ENCODE measurements at regions not wholly inside any gene's neighbourhood (a gene's known extent, or its start where the extent isn't known, plus 50 kb on each side); places are given as distances from the start of the nearest gene placed in this dataset.

- H3K4me3 Mint-ChIP-seq = no peak overlapping the region
- Histone ChIP-seq H3K79me2 (ENCODE audit: control insufficient read depth, insufficient read depth, low read length) (no peaks in the 10 kb centered on the region), H3K36me3 (replicated peaks in 1 of 2; ENCODE audit: control extremely low read depth in 1 of 2, control insufficient read depth in 1 of 2, extremely low read depth in 1 of 2, insufficient read depth in 2 of 2, low read length in 1 of 2) (no peaks in the 10 kb centered on the region), H3K9ac (ENCODE audit: low read length) (no peak overlapping the region), H3K9me3 (ENCODE audit: control extremely low read depth in 1 of 3, control insufficient read depth in 2 of 3, insufficient read depth in 1 of 3, low read length in 2 of 3) (no peaks in the 10 kb centered on the region), H3K27ac (ENCODE audit: low read length in 2 of 2) (no peak overlapping the region), H3K4me3 (ENCODE audit: control extremely low read depth in 1 of 5, extremely low read depth in 1 of 5, insufficient read depth in 1 of 5, low read depth in 2 of 5, low read length in 4 of 5) (no peak overlapping the region), H4K20me1 (ENCODE audit: control insufficient read depth, insufficient read depth, low read length, poor library complexity, severe bottlenecking) (no peaks in the 10 kb centered on the region), H3K4me2 (replicated peaks; ENCODE audit: low read depth, low read length, poor library complexity, severe bottlenecking) (no peak overlapping the region), H2AFZ (ENCODE audit: insufficient read depth, low read depth, low read length, poor library complexity, severe bottlenecking) (no peak overlapping the region), H3K27me3 (replicated peaks in 1 of 4; ENCODE audit: control extremely low read depth in 1 of 4, control insufficient read depth in 3 of 4, insufficient read depth in 4 of 4, low read length in 3 of 4) (no peaks in the 10 kb centered on the region), H3K4me1 (ENCODE audit: control insufficient read depth in 2 of 2, insufficient read depth in 2 of 2, low read length in 2 of 2) (no peaks in the 10 kb centered on the region)
- ChIA-PET POLR2A (no interaction called here), CTCF (no interaction called here)
- TF ChIP-seq EZH2 (IDR thresholded peaks at IDR 0.05; ENCODE audit: borderline replicate concordance, insufficient read depth, low read depth, low read length, poor library complexity, severe bottlenecking) (no peak), CTCF (IDR thresholded peaks at IDR 0.05) (no peak)
- WGBS (ENCODE audit: insufficient coverage) = no CpG with 5 or more reads among the region's 3 CpGs
- no peaks in the 10 kb centered on the region for H3K4me1 Mint-ChIP-seq
- ATAC-seq (ENCODE audit: low read depth) = no peak
- H3K27ac Mint-ChIP-seq = no peak overlapping the region
- H3K9me3 Mint-ChIP-seq (ENCODE audit: insufficient read depth) = no peaks in the 10 kb centered on the region
- DNase-seq = no peak
- no peaks in the 10 kb centered on the region for H3K27me3 Mint-ChIP-seq
- intact Hi-C loops (cut with micrococcal nuclease) = no loop called here
Measured at GRCh38 chr7:119708891-119709290, 564.1 kb upstream of the KCND2 start.

DNA sequence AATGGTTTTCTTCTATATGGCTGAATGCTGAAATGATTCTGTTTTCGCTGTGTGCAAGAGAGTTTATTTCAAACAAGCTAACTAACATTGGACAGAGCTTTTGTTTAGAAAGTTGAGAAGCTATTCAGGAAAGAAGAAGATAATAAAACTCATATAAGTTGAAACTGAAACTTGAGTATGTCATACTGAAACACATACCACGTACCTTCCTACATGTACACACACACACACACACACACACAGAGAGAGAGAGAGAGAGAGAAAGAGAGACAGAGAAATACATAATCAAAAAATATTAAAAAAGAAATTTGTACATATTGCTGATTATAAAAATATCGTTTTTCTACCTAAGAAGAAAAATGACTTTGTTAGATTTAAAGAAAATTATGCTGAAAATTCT is 561.9 kb upstream of the KCND2 start:
- ChIA-PET CTCF (no interaction called here), POLR2A (no interaction called here)
- no peak overlapping the region for H3K27ac Mint-ChIP-seq
- no peaks in the 10 kb centered on the region for H3K79me2 ChIP-seq (ENCODE audit: control insufficient read depth, insufficient read depth, low read length)
- no peak overlapping the region for H3K4me2 ChIP-seq (replicated peaks; ENCODE audit: low read depth, low read length, poor library complexity, severe bottlenecking)
- no peak overlapping the region for H3K27ac ChIP-seq (ENCODE audit: low read length in 2 of 2)
- no peak for ATAC-seq (ENCODE audit: low read depth)
- no peaks in the 10 kb centered on the region for H3K4me1 Mint-ChIP-seq
- H3K4me3 ChIP-seq (ENCODE audit: control extremely low read depth in 1 of 5, extremely low read depth in 1 of 5, insufficient read depth in 1 of 5, low read depth in 2 of 5, low read length in 4 of 5) = no peak overlapping the region
- H3K9me3 Mint-ChIP-seq (ENCODE audit: insufficient read depth) = no peaks in the 10 kb centered on the region
- no peak overlapping the region for H3K4me3 Mint-ChIP-seq
- no peaks in the 10 kb centered on the region for H3K4me1 ChIP-seq (ENCODE audit: control insufficient read depth in 2 of 2, insufficient read depth in 2 of 2, low read length in 2 of 2)
- intact Hi-C loops (cut with micrococcal nuclease) = no loop called here
- no peaks in the 10 kb centered on the region for H3K27me3 Mint-ChIP-seq
- no peaks in the 10 kb centered on the region for H4K20me1 ChIP-seq (ENCODE audit: control insufficient read depth, insufficient read depth, low read length, poor library complexity, severe bottlenecking)
- no peak overlapping the region for H2AFZ ChIP-seq (ENCODE audit: insufficient read depth, low read depth, low read length, poor library complexity, severe bottlenecking)
- no peaks in the 10 kb centered on the region for H3K9me3 ChIP-seq (ENCODE audit: control extremely low read depth in 1 of 3, control insufficient read depth in 2 of 3, insufficient read depth in 1 of 3, low read length in 2 of 3)
- no peaks in the 10 kb centered on the region for H3K27me3 ChIP-seq (replicated peaks in 1 of 4; ENCODE audit: control extremely low read depth in 1 of 4, control insufficient read depth in 3 of 4, insufficient read depth in 4 of 4, low read length in 3 of 4)
- no peak for TF ChIP-seq CTCF (IDR thresholded peaks at IDR 0.05)
- no peak for TF ChIP-seq EZH2 (IDR thresholded peaks at IDR 0.05; ENCODE audit: borderline replicate concordance, insufficient read depth, low read depth, low read length, poor library complexity, severe bottlenecking)
- no CpG with 5 or more reads among the region's 3 CpGs for WGBS (ENCODE audit: insufficient coverage)
- H3K9ac ChIP-seq (ENCODE audit: low read length) = no peak overlapping the region
- H3K36me3 ChIP-seq (replicated peaks in 1 of 2; ENCODE audit: control extremely low read depth in 1 of 2, control insufficient read depth in 1 of 2, extremely low read depth in 1 of 2, insufficient read depth in 2 of 2, low read length in 1 of 2) = no peaks in the 10 kb centered on the region
- DNase-seq = no peak
